ENCODE measurements at regions not wholly inside any gene's neighbourhood (a gene's known extent, or its start where the extent isn't known, plus 50 kb on each side); places are given as distances from the start of the nearest gene placed in this dataset.
"Not testable (repeated sequence)": the region's sequence is repeated elsewhere in the genome, so short reads cannot be mapped to it uniquely, and the experiment has no call there.

DNA sequence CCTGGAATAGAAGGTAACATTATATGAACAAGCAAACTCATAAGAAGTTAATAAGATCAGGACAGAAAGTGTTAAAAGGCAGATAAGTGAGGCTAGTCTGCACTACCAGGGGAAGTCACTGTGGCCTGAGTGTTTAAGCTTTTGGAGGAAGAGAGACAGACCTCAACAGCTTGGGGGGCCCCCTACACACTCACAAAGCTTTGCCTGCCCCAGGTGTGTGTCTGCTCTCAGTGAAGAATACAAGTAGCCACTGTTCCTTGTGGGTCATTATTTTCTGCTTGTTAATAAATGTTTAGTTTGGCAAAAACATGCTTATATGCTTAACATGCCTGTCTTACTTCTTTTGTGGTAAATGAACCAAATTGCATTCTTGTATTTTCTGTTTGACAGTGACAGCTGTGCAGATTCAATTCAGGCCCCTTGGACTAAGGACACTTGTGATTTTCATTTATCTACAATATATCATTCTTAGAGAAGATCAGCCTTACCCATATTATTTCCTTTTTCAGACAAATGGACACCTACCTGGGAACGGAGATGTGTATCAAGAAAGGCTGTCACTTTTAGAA lies 50.7 kb upstream of the C12orf71 start:
- DNase-seq (ENCODE audit: low spot score) = no peak

DNA sequence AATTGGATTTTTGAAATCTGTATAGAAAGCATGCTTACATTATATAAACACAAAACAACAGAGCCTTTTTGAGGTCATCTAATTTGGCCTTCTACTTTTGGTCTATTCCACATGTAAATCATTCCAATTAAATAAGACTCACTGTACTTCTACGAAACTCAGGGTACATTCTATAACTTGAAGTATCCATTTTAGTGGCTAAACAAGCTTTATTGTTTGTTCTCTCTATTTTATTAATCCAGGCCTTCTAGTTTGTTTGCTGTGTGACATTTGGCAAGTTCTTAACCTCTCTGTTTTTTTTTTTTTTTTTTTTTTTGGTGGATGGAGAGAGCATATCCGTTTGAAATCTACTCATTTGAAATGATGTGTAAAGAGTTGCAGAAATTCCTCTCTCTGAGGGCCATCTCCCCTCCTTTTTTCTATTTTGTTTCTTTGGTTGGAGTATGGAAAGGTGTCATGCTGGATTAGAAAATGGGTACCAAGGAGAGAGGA lies 58.1 kb upstream of the C12orf71 start:
- no peak for DNase-seq (ENCODE audit: low spot score)

DNA sequence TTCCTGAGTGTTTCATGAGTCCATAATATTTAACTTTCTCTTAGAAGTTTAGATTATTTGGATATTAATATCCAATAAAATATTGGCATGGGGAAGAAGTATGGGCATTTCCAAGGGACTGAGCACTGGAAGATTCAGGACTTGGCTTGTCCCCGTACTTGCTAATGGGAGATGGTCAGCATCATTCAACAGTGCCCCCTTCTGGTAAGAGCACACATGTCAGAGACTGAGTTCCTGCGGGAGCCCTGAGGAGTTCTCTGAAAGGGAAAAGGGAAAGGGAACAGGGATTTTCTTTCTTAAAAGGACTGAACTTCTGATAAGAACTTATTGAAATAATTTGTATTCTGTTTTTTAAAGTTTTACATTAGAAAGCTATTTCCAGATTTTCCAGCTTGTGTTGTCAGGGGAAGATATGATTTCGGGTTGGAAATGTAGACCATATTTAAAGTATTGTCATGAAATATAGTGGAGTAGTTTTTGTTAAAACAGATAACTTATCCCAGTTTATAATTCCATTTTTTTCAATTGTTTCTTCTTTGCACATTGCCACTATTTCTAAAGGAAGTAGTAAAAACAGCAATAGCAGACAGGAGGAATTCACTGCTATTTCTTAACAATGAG lies 59.8 kb upstream of the C12orf71 start:
- DNase-seq (ENCODE audit: low spot score) = peak; percentile 87

DNA sequence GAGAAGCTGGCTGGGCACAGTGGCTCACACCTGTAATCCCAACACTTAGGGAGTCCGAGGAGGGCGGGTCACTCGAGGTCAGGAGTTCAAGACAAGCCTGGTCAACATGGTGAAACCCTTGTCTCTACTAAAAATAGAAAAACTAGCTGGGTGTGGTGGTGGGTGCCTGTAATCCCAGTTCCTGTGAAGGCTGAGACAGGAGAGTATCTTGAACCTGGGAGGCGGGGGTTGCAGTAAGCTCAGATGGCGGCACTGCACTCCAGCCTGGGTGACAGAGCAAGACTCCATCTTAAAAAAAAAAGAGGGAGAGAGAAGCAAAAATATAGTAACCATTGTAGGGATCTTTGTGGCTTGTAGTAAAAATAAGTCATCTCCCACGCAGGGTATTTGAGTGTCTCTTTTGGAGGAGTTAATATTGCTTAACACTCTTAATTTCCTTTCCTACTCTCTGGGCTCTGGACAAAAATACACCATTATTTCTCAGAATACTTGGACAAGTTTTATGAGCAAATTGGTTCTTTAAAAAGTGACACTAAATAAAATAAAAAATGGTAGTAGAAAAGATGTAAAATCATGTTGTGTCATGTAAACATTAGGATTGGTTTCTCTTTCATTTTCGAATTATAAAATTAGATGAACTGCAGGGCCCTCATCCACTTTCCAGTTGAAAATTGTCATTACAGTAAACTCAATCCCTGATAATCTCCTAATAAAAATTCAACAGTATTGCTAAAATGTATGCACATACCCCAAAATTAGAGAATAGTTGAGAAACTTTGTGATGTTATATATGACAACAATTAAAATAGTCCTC lies 61.1 kb upstream of the C12orf71 start:
- no peak for DNase-seq (ENCODE audit: low spot score)

DNA sequence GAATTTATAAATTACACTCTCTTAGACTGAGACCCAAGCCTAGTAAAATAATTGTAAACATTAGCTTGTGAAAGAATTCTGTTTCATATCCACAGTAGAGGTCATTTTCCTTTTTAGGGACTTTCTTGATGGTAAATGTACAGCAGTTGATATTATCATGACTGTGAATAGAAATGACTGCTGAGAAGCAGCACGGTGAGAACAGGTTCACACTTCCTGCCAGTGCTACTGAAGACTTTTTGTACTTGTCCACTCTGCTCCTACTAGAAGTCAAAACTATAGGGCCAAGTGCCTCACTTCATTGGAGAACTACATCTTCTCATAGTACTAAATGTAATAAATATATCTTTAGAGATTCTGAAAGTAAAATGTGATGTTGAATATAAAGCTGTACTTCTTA lies 63.3 kb upstream of the C12orf71 start:
- DNase-seq (ENCODE audit: low spot score) = not testable (repeated sequence)

DNA sequence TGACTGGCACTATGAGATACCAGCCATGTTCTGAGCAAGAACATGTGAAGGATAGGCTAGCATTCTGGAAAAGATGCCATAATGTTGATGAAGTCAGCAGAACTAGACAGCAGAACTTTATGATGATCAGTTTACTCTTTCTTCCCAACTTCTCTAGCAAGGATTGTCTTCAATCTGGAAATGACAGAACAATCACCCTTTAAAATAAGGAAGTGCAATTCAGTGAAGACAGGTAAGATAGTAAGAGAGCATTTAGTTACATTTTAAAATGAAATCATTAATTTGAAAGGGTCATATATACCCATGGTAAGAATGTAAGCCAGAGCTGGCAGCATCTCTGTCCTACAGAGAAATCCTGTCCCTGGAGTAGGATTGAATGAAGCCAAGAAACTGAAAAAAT lies 66.0 kb upstream of the C12orf71 start:
- no peak for DNase-seq (ENCODE audit: low spot score)

DNA sequence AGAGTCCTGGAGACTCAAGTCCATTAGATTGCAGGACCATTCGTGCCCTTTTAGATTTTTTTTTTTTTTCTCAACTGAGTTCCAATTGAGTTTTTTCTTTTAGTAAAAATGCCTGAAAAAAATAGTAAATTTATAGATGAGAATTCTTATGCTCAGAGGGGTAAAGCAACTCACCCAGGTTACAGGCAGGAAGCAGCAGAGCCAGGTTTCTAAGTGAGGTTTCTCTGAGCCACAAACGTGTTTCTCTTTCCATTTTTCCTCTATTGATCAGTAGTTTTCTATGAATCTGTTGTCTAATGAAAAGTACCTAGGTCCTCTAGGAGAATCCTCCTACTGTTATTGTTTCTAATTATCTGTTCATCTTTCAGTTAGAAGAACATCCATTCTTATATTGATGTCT lies 66.4 kb upstream of the C12orf71 start:
- DNase-seq (ENCODE audit: low spot score) = no peak

DNA sequence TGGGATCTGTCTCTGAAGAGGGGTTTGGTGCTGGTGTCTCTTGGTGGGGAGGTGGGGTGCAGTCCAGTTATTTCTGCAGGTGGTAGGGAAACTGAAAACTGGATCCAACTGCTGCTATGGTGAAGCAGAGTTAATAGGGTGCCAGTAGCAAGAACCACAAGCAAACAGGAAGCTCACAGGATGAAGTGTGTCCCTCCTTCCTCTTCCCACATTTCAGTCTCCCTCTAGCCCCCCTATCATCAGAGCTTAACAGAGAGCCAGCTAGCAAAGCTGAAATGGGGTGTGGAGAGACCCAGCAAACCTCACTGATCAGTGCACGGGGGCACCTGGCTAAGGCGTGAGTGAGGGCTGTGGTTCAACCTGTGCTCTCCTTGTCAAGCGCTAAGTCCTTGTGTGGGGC lies 69.1 kb upstream of the C12orf71 start:
- DNase-seq (ENCODE audit: low spot score) = no peak

DNA sequence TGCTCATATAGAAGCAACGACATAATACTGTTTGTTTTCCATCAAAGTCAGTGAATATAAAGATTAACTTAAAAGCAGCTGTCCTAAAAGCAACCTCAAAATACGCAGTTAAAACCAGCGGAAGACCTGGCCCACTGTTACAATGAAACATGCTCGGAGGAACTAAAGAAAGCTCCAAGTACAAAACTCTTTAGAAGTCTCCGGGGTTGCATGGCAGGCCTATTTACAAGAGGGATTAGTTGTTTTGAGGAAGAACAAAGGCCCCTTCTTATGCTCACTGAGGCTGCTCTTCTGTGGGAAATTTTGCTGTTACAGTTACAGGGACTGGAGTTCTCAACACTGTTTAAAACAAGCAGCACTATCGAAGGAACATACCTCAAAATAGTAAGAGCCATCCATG lies 75.9 kb upstream of the C12orf71 start:
- no peak for DNase-seq (ENCODE audit: low spot score)

DNA sequence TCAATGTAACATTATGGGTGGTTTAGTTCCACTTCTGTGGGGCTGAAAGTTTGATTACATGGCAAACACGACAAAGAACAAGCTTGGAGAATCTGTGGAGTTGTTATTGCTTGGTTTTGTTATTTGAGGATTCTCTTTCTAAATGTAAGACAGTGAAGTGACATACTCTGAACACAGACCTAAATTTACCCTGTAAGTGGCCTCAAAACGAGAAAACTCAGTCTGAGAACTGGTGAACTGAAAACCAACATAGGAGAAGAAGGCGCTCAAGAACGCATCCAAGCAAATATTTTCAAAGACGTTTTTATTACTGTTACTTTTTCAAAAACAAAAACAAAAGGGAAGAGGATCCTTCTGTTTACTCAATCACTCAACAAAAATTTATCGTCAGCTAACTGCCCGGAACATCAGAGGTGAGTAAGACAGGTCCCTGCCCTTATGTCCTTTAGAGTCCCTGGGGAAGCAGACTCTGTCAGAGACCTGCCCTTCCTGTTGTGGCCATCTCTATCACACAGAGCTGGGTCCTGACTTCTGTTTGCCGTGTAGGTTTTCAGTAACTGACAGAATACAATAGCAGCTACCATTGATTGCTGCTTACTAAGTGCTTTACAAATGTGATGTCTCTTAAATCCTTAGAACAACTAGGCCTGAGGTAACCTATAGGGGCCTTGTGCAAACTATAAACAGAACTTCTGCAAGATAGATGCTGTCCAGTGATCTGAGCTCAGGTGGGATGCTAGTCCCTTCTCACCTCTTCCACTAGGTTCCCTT lies 79.3 kb upstream of the C12orf71 start:
- no peak for DNase-seq (ENCODE audit: low spot score)

DNA sequence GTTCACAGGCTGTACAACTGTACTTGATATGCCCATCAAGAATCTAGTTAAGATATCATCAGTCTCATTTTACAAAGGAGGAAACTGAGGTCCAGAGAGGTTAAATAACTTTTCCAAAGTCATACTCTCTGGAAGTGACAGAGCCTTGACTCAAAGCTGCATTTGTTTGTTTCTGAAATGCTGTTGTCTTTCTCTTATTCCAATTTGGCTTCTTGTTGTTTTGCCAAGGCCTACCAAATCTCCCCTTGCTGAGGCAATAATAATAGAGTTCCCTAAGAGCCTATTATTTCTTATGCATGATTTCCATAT lies 79.8 kb upstream of the C12orf71 start:
- DNase-seq (ENCODE audit: low spot score) = no peak

DNA sequence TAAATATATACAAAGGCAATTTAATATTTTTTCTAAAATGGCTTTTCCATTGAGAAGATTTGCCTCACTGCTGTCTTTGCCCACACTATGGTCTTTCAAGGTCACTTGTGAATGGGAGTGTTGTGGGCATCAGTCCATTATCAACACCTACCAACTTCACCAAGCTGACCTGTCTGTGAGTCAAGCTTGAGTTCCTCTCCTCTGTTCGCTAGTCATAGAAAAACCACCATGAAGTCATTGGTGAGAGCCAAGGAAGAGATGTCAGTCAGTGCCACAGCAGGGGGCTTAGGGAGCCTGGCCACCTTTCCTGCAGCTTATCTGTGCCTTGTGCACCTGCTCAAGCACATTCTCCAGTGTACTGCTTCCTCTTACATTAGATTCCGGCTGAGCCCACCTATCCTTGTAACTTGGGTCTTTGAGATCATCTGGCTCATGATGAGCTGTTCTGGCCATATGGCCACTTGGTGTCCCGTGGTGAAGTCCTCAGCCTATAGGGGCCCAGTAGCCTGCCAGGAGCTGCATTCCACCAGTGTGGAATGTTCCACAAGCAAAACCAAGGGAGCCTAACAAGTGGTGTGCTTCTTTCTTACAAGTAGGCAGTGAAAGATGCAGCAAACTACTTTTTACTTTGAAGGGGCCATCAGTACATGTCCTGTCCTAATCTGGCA lies 80.8 kb upstream of the C12orf71 start:
- no peak for DNase-seq (ENCODE audit: low spot score)

DNA sequence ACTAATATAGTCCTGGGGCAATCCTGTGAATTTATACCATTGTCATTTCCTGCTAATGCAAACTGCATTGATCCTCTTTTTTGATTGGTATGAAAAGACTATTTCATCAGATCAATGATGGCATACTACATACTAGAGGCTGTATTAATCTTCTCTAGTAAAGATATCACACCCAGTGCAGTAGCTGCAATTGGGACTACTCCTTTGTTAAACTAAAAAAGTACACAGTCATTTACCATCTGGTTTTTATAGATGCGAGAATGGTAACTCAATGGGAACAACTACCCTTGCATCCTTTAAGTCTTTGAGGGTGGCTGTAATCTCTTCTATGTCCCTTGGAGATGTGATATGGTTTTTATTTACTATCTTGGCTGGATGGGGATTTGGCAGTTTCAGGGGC lies 80.2 kb upstream of the STK38L start:
- no peak for DNase-seq (ENCODE audit: low spot score)

DNA sequence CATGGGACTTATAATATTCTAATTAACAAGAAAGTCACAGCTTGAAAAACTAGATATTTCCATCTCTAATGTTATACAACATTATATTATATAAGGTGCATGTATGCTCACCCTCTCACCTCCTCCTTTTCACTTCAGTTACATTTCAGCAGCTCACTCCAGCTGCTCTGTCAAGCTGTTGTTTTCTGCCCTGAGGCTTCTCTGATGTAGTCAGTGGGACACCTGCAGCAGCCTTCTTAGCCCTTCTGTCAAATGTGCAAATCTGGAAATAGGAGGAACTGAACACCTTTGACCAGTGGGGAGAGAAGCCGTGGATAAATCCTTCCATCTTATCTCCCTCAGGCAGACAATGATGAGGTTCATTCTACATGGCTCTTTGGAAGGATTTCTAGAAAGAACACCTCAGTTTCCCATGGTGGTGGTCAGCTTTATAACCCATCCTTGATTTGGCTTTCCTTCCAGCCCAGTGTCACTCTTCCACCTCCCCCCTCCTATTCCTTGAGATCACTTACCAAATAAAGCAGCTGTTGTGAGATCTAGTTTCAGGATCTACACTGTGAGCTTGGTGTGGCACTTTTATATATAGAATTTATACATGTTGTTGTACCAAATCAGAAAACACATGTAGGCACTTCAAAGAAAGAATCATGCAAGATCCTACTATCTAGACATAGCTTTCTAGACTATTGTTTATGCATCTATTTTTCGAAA lies 79.6 kb upstream of the STK38L start:
- no peak for DNase-seq (ENCODE audit: low spot score)

DNA sequence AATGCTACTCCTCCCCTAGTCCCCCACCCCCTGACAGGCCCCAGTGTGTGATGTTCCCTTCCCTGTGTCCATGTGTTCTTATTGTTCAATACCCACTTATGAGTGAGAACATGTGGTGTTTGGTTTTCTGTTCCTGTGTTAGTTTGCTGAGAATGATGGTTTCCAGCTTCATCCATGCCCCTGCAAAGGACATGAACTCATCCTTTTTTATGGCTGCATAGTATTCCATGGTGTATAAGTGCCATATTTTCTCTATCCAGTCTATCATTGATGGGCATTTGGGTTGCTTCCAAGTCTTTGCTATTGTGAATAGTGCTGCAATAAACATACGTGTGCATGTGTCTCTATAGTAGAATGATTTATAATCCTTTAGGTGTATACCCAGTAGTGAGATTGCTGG lies 78.1 kb upstream of the STK38L start:
- DNase-seq (ENCODE audit: low spot score) = not testable (repeated sequence)

DNA sequence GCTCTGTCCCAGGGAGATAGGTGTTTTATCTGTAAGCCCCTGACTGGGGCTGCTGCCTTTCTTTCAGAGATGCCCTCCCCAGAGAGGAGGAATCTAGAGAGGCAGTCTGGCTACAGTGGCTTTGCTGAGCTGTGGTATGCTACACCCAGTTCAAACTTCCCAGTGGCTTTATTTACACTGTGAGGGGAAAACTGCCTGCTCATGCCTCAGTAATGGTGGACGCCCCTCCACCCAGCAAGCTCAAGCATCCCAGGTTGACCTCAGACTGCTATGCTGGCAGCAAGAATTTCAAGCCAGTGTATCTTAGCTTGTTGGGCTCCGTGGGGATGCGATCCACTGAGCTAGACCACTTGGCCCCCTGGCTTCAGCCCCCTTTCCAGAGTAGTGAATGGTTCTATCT lies 72.6 kb upstream of the STK38L start:
- not testable (repeated sequence) for DNase-seq (ENCODE audit: low spot score)

DNA sequence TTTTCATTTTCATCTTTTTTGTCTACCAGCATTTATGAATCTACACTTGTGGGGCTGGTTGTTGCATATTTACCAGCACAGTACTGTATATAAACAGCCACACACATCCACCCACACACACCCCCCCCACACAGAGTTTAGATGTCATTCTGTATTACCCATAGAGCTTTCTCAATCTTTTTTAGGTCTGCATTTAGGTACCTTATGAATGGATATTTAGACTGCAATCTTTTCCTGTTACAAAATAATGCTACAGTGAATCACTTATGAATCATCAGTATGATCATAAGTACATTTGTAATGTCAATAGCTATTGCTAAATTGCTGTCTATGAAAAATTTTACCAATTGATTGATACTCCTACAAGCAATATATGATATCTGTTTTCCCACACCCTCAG lies 67.3 kb upstream of the STK38L start:
- no peak for DNase-seq (ENCODE audit: low spot score)

DNA sequence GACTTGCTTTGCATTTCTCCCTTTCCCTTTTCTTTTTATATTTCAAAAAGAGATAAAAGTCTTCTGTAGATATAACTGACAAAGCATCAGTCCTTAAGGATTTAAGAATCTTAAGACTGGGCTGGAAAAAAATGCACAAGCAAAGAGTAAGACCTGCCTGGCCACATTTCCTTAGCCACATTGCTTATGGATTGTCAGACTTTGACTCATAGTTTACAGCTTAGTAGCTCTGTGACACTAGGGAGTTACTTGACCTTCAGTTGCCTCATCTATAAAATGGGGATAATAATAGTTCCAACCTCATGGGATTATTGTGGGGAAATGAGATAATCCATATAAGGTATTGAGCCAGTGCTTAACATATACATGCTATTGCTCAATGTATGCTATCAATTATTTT lies 66.4 kb upstream of the STK38L start:
- DNase-seq (ENCODE audit: low spot score) = no peak

DNA sequence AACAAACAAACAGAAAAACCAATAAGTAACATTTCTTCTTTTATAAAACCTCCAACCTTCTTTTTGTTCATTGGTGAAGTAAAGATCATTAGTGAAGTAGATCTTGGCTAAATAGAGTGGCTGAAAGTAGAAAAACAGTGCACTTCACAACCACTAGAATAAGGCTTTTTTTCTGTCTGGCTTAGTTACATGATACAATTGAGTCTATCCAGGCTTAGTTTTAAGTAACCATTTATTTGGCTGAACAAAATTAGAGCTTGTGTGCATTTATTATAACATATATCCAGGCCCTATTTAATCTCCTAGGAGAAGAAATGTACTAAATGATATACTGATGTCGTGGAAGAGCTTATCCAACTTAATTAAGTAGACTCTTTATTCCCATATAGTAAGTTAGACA lies 65.8 kb upstream of the STK38L start:
- no peak for DNase-seq (ENCODE audit: low spot score)

DNA sequence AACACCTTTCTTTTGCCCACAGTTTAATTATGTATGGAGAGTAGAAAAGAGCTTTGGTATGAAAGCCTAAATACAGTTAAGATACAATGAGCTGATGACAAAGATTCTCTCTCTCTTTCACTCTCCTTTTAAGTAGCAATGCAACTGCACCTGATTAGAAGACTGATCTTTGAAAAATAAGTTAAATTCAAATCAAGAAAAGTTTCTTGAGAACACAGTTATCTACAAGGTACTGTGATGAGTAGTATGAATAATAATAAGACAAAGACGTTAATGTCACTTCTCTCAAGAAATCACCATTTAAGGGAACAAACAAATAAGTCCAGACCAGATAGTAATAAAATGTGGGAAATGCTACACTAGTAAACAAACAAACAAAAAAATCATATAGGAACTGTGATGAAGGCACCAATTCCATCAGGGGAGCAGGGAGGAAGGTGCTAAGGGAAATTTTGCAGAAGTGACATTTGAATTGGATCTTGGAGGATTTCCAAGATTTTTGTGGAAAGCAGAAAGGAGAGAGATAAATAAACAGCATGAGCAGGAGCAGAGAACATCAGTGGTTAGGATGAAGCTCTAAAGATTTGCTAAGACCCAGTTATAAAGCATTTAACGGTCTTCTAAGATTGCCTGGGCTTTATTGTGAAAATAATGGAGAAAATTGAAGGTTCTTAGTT lies 65.2 kb upstream of the STK38L start:
- no peak for DNase-seq (ENCODE audit: low spot score)
